Gastroesophageal sphincter (tissue), 4 donors: ENCODE measurements at regions not wholly inside any gene's neighbourhood (a gene's known extent, or its start where the extent isn't known, plus 50 kb on each side); places are given as distances from the start of the nearest gene placed in this dataset.

ENCODE experiments used
- ATAC-seq: fragments of 150-250 bp; one replicate; pipeline ENCODE4 v1.9.1; 2016; ENCODE audit warnings: mild to moderate bottlenecking, moderate library complexity
- H3K27ac ChIP-seq, 4 donors: fragments of 200-600 bp; sonication (generic) in 3 of 4; 1 replicate in 3 of 4; 2 replicates in 1 of 4; pipeline ENCODE4 v1.5.1; 2016 to 2019
- H3K27me3 ChIP-seq: fragments of 200-600 bp; sonication (generic); one replicate; pipeline ENCODE4 v1.5.1; 2019
- H3K36me3 ChIP-seq, 2 donors: fragments of 200-600 bp; sonication (generic); one replicate each; pipeline ENCODE4 v1.5.1; 2019; ENCODE audit warnings: control low read depth in 1 of 2
- H3K4me1 ChIP-seq, 3 donors: fragments of 200-600 bp; sonication (generic); 1 replicate in 2 of 3; 2 replicates in 1 of 3; pipeline ENCODE4 v1.5.1; 2016 to 2019; ENCODE audit warnings: control low read depth in 2 of 3
- H3K4me3 ChIP-seq, 2 donors: fragments of 200-600 bp; sonication (generic); one replicate each; pipeline ENCODE4 v1.5.1; 2019; ENCODE audit warnings: mild to moderate bottlenecking in 1 of 2, moderate library complexity in 1 of 2
- H3K9me3 ChIP-seq, 3 donors: fragments of 200-600 bp; sonication (generic); one replicate each; pipeline ENCODE4 v1.5.1; 2017 to 2019; ENCODE audit warnings: control low read depth in 2 of 3
- EP300 ChIP-seq: sonication (generic); formaldehyde crosslinking; IDR thresholded peaks from one replicate; pipeline ENCODE4 v1.6.1; 2017; ENCODE audit warnings: antibody characterized with exemption, mild to moderate bottlenecking
- POLR2A ChIP-seq, 2 donors: fragments of 450-650 bp; IDR thresholded peaks; one replicate each; pipeline ENCODE4 v1.6.1; 2017; ENCODE audit warnings: antibody characterized with exemption in 2 of 2, mild to moderate bottlenecking in 2 of 2, moderate library complexity in 1 of 2
- POLR2AphosphoS5 ChIP-seq: sonication (generic); formaldehyde crosslinking; IDR thresholded peaks from one replicate; pipeline ENCODE4 v1.6.1; 2017; ENCODE audit warnings: antibody characterized with exemption
- WGBS, 2 donors: methylation state at CpG; one replicate each; pipeline ENCODE4 v1.1.5; 2018; ENCODE audit warnings: low coverage in 1 of 2; 5-methylcytosine and 5-hydroxymethylcytosine counted together
- TF ChIP-seq, protein P1 (sequence below), 4 experiments: fragments of 200-600 bp in 2 of 4; fragments of 450-650 bp in 2 of 4; sonication (generic) in 1 of 4; IDR thresholded peaks; one replicate each; pipeline ENCODE4 v1.5.1; 2017 to 2019; ENCODE audit warnings: antibody characterized with exemption in 4 of 4, mild to moderate bottlenecking in 2 of 4, moderate library complexity in 2 of 4

DNA sequence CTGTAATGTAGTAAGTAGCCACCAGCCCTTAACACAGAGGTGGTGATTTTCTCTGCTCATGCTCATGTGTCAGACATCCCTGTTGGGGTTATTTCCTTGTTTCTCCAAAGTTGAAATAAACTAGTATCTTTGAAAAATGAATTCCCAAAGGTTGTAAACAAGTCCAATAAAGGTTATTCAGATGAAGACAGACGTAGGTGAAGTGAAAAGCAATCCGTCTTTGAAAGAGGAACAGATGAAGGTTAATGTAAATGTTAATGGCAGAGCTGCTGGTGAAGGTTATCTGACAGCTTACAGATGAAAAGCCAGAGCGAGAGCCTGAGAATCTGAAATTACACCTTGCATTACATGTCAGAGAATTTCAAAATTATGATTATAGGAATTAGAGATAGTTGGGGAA is 1604.0 kb downstream of the FAM181B start:
- Histone ChIP-seq H3K27ac (no peak overlapping the region), H3K27me3 (no peaks in the 10 kb centered on the region), H3K9me3 (no peaks in the 10 kb centered on the region), H3K4me3 (no peak overlapping the region), H3K4me1 (no peaks in the 10 kb centered on the region), H3K36me3 (no peaks in the 10 kb centered on the region)
- 21 to 45% methylated on average over 3 of the region's 3 CpGs for WGBS, 2 donors
- no peak for ATAC-seq
- TF ChIP-seq EP300 (no peak), POLR2A (IDR thresholded peaks at IDR 0.05) (no peak), POLR2AphosphoS5 (no peak)
- TF ChIP-seq, protein P1, sequence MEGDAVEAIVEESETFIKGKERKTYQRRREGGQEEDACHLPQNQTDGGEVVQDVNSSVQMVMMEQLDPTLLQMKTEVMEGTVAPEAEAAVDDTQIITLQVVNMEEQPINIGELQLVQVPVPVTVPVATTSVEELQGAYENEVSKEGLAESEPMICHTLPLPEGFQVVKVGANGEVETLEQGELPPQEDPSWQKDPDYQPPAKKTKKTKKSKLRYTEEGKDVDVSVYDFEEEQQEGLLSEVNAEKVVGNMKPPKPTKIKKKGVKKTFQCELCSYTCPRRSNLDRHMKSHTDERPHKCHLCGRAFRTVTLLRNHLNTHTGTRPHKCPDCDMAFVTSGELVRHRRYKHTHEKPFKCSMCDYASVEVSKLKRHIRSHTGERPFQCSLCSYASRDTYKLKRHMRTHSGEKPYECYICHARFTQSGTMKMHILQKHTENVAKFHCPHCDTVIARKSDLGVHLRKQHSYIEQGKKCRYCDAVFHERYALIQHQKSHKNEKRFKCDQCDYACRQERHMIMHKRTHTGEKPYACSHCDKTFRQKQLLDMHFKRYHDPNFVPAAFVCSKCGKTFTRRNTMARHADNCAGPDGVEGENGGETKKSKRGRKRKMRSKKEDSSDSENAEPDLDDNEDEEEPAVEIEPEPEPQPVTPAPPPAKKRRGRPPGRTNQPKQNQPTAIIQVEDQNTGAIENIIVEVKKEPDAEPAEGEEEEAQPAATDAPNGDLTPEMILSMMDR (IDR thresholded peaks at IDR 0.05): no peak

DNA sequence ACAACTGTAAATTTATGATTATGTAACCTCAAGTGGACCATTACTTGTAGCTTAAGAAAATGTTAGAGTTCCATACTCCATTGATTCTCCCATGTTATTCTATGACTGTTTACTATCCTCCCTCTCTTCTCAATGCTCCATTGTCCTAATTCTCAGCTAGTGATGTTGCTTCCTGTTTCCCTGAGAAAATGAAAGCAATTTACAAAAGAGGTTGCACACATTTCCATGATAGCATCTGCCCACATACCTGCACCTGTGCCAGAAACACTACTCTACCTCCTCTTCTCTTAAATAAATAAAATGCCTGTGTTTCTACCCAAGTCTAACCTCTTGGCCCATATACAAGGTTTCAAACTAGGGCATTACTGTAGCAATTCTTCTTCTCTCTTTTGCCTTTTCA is 1620.9 kb downstream of the FAM181B start:
- Histone ChIP-seq H3K36me3 (no peaks in the 10 kb centered on the region), H3K4me3 (no peak overlapping the region), H3K9me3 (no peaks in the 10 kb centered on the region), H3K27me3 (no peaks in the 10 kb centered on the region), H3K4me1 (no peaks in the 10 kb centered on the region), H3K27ac (no peak overlapping the region)
- ATAC-seq: no peak
- TF ChIP-seq, protein P1 (IDR thresholded peaks at IDR 0.05): no peak
- no peak for TF ChIP-seq POLR2A (IDR thresholded peaks at IDR 0.05)
- no peak for TF ChIP-seq POLR2AphosphoS5
- TF ChIP-seq EP300: no peak

GRCh38 chr11:81104051-81104450 is 1629.6 kb downstream of the FAM181B start:
- H3K36me3 ChIP-seq: no peaks in the 10 kb centered on the region
- no peak for TF ChIP-seq EP300
- no peak for TF ChIP-seq POLR2AphosphoS5
- TF ChIP-seq, protein P1 (IDR thresholded peaks at IDR 0.05): no peak
- no peak for TF ChIP-seq POLR2A (IDR thresholded peaks at IDR 0.05)
- ATAC-seq: no peak

DNA sequence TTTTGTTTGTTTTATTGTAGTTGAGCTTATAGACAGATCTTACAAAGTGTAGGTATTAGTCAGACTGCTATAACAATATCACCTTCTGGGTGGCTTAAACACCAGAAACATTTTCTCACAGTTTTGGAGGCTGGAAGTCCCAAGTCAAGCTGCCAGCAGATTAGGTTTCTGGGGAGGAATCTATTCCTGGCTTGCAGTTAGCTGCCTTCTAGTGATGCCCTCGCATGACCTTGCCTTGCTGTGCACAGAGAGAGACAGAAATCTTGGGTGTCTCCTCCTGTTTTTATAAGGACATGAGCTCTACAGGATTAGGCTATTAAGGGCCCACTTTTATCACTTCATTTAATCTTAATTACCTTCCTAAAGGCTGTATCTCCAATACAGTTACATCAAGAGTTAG is 1635.2 kb downstream of the FAM181B start:
- Histone ChIP-seq H3K27me3 (no peaks in the 10 kb centered on the region), H3K9me3 (no peaks in the 10 kb centered on the region), H3K27ac (no peak overlapping the region), H3K36me3 (no peaks in the 10 kb centered on the region), H3K4me3 (no peak overlapping the region), H3K4me1 (no peaks in the 10 kb centered on the region)
- ATAC-seq: no peak
- 73% methylated on average over 1 of the region's 1 CpG; no CpG with 5 or more reads in 1 of the 2 donors for WGBS, 2 donors
- TF ChIP-seq POLR2AphosphoS5: no peak
- TF ChIP-seq POLR2A (IDR thresholded peaks at IDR 0.05): no peak

More at GRCh38 chr11:81104051-81104450, 1629.6 kb downstream of the FAM181B start:
- H3K27me3 ChIP-seq: no peaks in the 10 kb centered on the region
- H3K4me3 ChIP-seq: no peak overlapping the region
- H3K27ac ChIP-seq: no peak overlapping the region
- WGBS, 2 donors: 65 to 100% methylated on average over 1 to 5 of the region's 5 CpGs
- no peaks in the 10 kb centered on the region for H3K4me1 ChIP-seq
- no peaks in the 10 kb centered on the region for H3K9me3 ChIP-seq

DNA sequence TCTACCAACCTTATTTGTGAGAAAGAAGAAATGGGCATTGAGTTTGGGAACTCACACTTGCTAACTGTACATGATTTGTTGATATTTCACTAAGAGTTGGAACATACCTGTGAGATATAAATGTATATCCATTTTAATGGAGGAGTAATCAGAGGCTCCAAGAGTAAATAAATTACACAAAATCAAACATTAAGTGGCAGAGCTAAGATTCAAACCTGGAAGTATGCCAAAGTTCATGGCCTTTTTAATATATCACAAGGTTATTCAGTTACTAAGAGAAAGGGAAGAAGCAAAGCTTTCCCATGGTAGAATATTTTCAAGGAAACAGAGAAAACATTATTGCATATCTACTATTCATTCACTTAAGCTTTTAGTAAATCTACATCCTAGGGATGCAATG is 1641.1 kb downstream of the FAM181B start:
- H3K27me3 ChIP-seq: no peaks in the 10 kb centered on the region
- ATAC-seq: no peak
- no peak overlapping the region for H3K27ac ChIP-seq
- no peaks in the 10 kb centered on the region for H3K36me3 ChIP-seq
- H3K9me3 ChIP-seq: no peaks in the 10 kb centered on the region
- no peak overlapping the region for H3K4me3 ChIP-seq
- H3K4me1 ChIP-seq: no peaks in the 10 kb centered on the region
- TF ChIP-seq POLR2AphosphoS5 (no peak), POLR2A (IDR thresholded peaks at IDR 0.05) (no peak), EP300 (no peak)
- TF ChIP-seq, protein P1 (IDR thresholded peaks at IDR 0.05): no peak

DNA sequence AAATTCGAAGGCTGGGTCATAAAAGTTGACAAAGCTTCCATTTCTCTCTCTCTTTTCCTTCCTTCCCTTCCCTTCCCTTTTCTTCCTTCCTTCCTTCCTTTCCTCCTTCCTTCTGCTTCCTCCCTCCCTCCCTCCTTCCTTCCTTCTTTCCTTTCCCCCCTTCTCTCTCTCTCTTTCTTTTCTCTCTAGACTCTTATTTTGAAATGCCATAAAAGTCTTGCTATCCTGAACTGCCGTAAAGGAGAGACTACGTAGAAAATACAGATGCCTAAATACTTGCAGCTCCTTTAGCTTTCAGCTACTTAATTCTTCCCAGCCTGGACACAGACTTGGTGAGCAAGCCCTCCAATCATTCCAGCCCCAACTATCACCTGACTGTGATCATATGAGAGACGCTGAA is 1644.4 kb downstream of the FAM181B start:
- H3K4me1 ChIP-seq: no peaks in the 10 kb centered on the region
- TF ChIP-seq POLR2A (IDR thresholded peaks at IDR 0.05) (no peak), EP300 (no peak), POLR2AphosphoS5 (no peak)
- TF ChIP-seq, protein P1 (IDR thresholded peaks at IDR 0.05): no peak
- H3K27ac ChIP-seq: no peak overlapping the region
- no peak overlapping the region for H3K4me3 ChIP-seq
- WGBS, 2 donors: 54 to 70% methylated on average over 4 of the region's 4 CpGs
- no peaks in the 10 kb centered on the region for H3K36me3 ChIP-seq
- no peaks in the 10 kb centered on the region for H3K9me3 ChIP-seq
- H3K27me3 ChIP-seq: no peaks in the 10 kb centered on the region
- ATAC-seq: no peak
